SU-DHL-6 (cell line): ENCODE measurements at regions not wholly inside any gene's neighbourhood (a gene's known extent, or its start where the extent isn't known, plus 50 kb on each side); places are given as distances from the start of the nearest gene placed in this dataset.
"Not testable (repeated sequence)": the region's sequence is repeated elsewhere in the genome, so short reads cannot be mapped to it uniquely, and the experiment has no call there.

Source experiments
- EZH2phosphoT487 ChIP-seq: fragments of 200-600 bp; sonication (generic), shearing (Covaris generic); conservative IDR thresholded peaks from 2 replicates; pipeline ENCODE4 v1.6.1; 2018; ENCODE audit warnings: mild to moderate bottlenecking, antibody characterized with exemption, low read length, moderate library complexity, mixed read lengths
- TF ChIP-seq, protein P1 (sequence below): fragments of 200-600 bp; sonication (generic); IDR thresholded peaks from one replicate; pipeline ENCODE4 v1.5.1; 2017; ENCODE audit warnings: antibody characterized with exemption, mild to moderate bottlenecking, low read length, moderate library complexity; ENCODE audit not compliant: insufficient read depth, poor library complexity, severe bottlenecking

DNA sequence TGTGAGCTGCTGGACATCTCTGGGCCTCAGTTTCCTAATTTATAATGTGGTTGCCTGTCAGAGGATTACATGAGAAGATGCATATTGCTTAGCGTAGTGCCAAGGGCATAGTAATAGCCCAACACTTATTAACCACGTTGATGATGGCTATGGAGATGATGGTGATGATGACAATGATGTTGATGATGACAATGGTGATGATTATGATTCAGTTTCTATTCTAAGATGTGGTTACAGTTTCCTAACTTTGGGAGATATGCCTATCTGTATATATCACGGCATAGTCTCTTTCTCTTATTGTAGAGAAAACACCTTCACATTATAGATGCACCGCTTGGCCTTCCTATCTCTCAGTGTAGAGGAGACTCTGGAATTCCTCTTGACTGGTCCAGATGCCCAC is 311.9 kb upstream of the PLGLB2 start:
- TF ChIP-seq, protein P1, sequence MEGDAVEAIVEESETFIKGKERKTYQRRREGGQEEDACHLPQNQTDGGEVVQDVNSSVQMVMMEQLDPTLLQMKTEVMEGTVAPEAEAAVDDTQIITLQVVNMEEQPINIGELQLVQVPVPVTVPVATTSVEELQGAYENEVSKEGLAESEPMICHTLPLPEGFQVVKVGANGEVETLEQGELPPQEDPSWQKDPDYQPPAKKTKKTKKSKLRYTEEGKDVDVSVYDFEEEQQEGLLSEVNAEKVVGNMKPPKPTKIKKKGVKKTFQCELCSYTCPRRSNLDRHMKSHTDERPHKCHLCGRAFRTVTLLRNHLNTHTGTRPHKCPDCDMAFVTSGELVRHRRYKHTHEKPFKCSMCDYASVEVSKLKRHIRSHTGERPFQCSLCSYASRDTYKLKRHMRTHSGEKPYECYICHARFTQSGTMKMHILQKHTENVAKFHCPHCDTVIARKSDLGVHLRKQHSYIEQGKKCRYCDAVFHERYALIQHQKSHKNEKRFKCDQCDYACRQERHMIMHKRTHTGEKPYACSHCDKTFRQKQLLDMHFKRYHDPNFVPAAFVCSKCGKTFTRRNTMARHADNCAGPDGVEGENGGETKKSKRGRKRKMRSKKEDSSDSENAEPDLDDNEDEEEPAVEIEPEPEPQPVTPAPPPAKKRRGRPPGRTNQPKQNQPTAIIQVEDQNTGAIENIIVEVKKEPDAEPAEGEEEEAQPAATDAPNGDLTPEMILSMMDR = not testable (repeated sequence)
- TF ChIP-seq EZH2phosphoT487 = not testable (repeated sequence)
